Astrocyte (in vitro differentiated cells and primary cell): ENCODE measurements at regions not wholly inside any gene's neighbourhood (a gene's known extent, or its start where the extent isn't known, plus 50 kb on each side); places are given as distances from the start of the nearest gene placed in this dataset.

Experiments used
- CTCF ChIP-seq: IDR thresholded peaks from 2 replicates; pipeline ENCODE4 v1.5.1; 2011; ENCODE audit warnings: low read depth, mild to moderate bottlenecking, inconsistent platforms, low read length, moderate library complexity; ENCODE audit not compliant: insufficient read depth
- EZH2 ChIP-seq: IDR thresholded peaks from 2 replicates; pipeline ENCODE4 v1.6.1; 2012; ENCODE audit warnings: mild to moderate bottlenecking, low read length, inconsistent platforms; ENCODE audit not compliant: insufficient read depth

GRCh38 chr5:125333416-125333815, 587.0 kb upstream of the ZNF608 start:
- TF ChIP-seq CTCF (no peak), EZH2 (no peak)
